Activated CD4-positive, alpha-beta T cell treated with anti-CD3 and anti-CD28 coated beads, Interleukin-2, amount 50 U/mL, for 48 hours (primary cell): ENCODE measurements at regions not wholly inside any gene's neighbourhood (a gene's known extent, or its start where the extent isn't known, plus 50 kb on each side); places are given as distances from the start of the nearest gene placed in this dataset.

Experiments used
- DNase-seq, 2 experiments: peaks; one replicate each; pipeline ENCODE4 v3.0.0-alpha.2; 2020

DNA sequence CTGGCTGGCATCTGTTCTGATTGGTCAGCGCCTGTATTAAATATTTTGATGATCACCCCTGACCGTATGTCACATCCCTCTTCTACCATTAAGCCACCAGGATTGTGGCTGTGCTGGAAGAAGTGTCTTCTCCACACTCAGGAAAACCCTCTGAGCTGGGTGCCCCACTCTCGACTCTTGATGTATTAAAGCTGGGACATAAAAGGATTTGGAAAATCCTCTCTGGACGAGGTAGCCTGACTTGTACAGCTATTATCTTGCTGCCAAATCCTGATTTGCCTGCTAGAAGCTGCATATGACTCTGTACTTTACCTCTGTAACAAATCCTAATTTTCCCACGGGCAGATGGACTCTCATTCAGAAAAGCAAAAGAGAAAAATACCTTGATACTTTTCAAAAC is 161.0 kb downstream of the SLC28A3 start:
- DNase-seq = no peak

DNA sequence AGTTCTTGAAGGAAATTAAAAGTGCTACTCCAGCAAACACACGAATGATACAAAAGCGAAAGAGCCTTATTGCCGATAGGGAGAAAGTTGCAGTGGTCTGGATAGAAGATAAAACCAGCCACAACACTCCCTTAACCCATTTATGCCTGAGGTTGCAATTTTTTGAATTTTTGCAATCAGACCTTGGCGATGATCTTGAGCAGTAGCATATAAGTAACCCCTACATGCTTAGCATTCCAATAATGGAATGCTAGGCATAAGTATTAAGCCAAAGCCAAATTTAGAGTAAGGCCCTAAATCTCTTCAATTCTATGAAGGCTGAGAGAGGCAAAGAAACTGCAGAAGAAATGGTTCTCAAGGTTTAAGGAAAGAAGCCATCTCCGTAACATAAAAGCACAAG is 153.5 kb downstream of the SLC28A3 start:
- DNase-seq = no peak

DNA sequence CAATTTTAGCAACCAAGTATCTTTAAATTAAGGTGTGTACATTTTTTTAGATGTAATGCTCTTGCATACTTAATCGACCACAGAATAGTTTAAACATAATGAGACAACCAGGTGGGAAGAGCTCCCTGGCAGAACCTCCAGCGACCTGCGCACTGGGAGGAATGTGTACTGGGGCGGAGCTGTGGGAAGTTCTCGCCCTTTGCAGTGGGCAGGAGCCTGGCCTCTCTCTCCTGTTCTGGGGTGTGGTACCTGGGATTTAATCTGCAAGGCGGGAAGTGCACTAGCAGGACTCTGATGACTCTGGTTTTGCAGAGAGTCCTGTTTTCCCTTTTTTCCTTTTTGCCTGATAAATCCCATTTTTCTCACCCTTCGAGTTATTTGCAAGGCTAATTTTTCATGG is 150.7 kb downstream of the SLC28A3 start:
- DNase-seq = no peak

DNA sequence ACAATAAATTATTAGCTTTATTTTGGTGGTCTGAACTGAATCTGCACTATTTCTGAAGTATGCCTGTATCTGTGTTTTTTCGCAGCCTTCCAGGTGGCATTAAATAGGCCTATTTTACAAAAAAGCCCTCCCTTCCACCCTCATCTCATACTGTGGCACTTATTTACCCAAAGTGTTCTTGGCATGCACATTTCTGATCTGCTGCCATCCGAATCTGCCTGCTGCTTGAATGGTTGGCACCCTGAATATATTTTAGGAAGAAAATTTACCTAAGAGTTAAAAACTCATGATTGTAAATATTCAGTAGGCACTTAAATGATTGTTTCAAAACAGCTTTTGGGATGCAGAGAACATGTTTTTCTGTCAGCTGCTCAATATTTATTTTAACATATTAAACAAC is 150.1 kb downstream of the SLC28A3 start:
- no peak for DNase-seq

DNA sequence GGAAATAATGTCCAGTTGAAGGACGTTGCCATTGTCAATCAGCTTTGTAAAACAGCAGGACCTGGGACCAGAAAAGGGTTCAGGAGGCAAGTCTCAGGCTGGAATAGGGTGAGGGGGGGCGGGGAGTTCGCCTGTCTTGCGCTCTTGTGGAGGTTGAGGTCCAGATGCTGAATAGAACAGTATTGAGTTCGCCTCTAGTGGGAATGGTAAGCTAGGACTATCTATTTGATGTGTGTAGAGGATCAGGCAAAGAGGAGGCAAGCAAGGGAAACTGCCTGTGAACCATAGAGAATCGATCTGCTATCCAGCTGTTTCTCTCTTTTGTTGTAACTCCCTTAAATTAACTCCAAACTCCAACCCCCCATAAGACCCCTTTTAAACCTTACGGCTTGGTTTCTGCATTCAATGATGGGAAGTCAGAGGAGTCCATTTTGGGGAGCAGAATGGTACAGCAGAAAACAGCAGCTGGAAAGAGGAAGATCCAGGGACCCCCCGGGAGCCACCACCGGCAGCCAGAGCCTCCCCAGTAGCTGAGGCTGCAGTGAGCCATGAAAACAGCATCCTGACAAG is 133.7 kb downstream of the SLC28A3 start:
- DNase-seq = no peak

DNA sequence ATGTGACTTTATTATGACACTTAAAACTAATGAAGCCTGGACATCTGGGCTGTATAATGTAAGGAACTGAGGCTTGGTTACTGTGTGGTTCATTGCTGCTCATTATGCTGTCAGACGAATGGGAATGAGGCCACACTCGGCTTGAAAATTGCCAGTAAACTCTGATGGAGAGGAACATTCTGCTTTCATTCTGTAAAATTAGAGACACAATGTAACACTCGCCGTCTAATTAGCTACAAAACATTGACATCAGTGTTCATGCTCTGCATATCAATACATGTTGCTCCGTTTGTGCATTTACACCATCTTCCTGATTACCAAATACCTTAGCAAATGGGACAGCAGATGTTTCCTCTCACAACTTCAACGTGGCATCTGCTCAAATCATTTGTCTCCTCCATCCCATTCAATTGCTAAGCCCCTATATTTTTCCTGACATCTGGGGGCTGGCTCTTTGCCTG is 133.0 kb downstream of the SLC28A3 start:
- DNase-seq = no peak

DNA sequence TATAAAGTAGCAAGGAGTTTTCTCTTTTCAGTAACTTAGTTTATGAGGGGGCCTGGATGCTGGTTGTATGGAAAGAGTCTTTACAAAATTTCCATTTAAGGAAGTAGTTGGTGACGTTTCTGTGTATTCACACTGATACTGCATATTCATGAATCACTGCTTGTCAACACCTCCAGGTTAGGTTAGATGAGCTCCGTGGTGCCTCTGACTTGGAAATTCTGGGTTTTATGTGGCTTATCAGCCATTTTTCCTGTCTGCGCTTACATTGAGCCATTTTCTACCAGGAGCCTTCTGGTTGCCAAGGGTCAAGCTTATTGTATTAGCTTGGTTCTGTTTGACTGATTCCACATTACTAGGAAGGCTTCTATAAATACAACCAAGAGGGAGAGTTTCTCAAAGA is 128.3 kb downstream of the SLC28A3 start:
- no peak for DNase-seq

DNA sequence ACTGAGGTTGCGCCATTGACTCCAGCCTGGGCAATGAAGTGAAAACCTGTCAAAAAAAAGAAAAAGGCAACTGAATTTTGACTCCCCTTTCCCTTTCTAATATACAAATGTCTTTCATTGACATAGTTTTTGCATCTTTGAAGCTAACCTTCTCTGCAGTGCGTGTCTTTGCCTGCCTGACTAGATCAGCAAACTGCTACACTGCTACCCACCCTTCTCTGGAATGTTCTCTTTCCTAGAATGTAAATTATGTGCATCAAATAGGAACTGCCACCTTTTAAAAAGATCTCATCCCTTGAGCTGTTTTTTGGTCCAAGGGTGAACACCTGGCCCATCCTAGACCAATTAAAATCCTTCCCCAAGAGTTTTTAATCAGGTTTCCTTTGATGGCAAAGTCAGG is 127.6 kb downstream of the SLC28A3 start:
- DNase-seq = no peak

DNA sequence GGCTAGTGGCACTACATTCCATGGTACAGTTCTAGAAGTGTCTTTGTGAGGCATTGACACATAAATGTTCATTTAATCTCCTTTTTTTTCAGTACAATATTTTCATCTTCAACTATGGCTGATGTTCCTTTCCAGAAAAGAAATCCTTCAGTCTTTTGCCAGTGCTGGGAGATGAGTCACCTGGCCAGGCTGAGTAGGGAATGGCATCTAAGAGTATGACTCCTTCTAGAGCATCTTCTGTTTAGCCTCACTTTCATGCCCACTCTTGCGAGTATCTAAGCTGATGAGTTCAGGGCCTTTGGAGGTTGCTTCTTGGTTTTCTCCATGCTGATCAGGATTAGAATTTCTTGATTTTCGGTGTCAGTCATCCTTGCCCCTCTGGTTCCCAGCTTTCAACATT is 124.4 kb downstream of the SLC28A3 start:
- no peak for DNase-seq

DNA sequence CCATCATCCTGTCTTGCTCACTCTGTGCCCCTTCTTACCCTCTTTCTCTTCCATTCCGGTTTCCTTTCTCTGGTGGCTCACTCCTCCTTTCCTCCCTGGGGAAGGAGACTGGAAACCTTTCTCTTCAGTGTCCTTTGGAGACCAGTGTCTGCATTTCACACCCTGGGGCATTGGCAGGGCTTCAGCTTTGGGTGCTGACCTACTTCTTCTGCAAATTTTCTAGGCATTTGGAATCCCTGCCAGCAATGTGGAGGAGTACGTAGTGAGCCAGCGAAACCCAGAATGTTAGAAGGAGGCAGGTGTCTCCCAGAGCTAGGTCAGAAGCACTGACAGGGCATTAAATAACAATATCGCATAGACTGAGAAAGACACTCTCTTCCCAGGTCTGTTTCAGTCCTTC is 122.2 kb downstream of the SLC28A3 start:
- DNase-seq = no peak

DNA sequence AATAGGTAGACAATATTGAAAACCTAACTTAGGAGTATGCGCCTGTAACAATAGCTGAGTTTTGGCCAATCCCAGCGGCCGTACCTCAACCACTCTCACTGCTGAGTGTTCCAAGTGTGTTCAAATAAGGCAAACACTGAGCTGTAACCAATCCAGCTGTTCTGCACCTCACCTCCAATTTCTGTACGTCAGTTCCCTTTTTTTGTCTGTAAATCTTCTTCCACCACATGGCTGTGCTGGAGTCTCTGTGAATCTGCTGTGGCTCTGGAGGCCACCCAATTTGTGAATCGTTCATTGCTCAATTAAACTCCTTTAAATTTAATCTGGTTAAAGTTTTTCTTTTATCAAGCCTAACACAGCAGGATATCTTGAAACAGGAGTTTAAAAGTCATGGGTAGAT is 116.3 kb downstream of the SLC28A3 start:
- DNase-seq = no peak
